Colonic mucosa (tissue), 4 donors: ENCODE measurements at regions not wholly inside any gene's neighbourhood (a gene's known extent, or its start where the extent isn't known, plus 50 kb on each side); places are given as distances from the start of the nearest gene placed in this dataset.

Experiments
- DNase-seq: peaks from one replicate; pipeline ENCODE4 v3.0.0-alpha.2; 2020
- H3K27ac ChIP-seq: fragments of 200-600 bp; one replicate; pipeline ENCODE4 v1.8.0; 2021
- H3K27me3 ChIP-seq: fragments of 200-600 bp; one replicate; pipeline ENCODE4 v1.8.0; 2021
- H3K36me3 ChIP-seq: fragments of 200-600 bp; one replicate; pipeline ENCODE4 v1.8.0; 2021
- H3K4me1 ChIP-seq: fragments of 200-600 bp; one replicate; pipeline ENCODE4 v1.8.0; 2021; ENCODE audit warnings: mild to moderate bottlenecking
- H3K4me3 ChIP-seq: fragments of 200-600 bp; one replicate; pipeline ENCODE4 v1.8.0; 2021
- H3K9ac ChIP-seq, 2 donors: one replicate each; pipeline ENCODE4 v1.7.0; 2013; ENCODE audit warnings: control low read depth in 2 of 2, low read depth in 2 of 2, low read length in 2 of 2
- H3K9me3 ChIP-seq: fragments of 200-600 bp; one replicate; pipeline ENCODE4 v1.8.0; 2021
- intact Hi-C: fragments of 100-400 bp; cut with DNase I; formaldehyde crosslinking; loops from one replicate; pipeline ENCODE4 v1.14.1; 2022
- TF ChIP-seq, protein P1 (sequence below): fragments of 200-600 bp; IDR thresholded peaks from one replicate; pipeline ENCODE4 v1.8.0; 2022; ENCODE audit warnings: antibody characterized with exemption, mild to moderate bottlenecking
- donor health status: healthy.
- donor health status: DM: no; HTN: no; CAD: no.
- donor health status: DM: no; HTN: no; CAD: no.

DNA sequence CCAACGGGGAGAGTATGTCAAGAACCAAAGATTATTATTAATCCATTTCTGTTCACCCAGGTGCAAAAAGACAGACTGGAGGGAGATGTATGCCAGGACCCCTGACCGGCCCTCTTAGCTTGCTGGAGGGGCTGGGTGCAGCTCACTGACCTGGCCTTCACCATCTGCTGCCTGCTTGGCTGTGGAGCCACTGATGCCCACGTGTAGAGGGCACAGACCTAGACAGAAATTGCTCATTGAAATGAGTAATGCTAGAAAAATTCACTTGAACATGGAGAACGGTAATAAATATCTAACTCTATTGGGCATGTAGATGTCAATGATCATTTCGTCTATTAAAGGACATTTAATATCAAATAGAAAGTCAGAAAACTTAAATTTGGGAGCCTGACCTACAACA, 58.8 kb upstream of the ERCC6L2 start:
- no peaks in the 10 kb centered on the region for H3K36me3 ChIP-seq
- no peak overlapping the region for H3K4me3 ChIP-seq
- no peaks in the 10 kb centered on the region for H3K9me3 ChIP-seq
- no peak overlapping the region for H3K27ac ChIP-seq
- no peaks in the 10 kb centered on the region for H3K27me3 ChIP-seq
- intact Hi-C loops, result no loop called here
- DNase-seq, result no peak
- H3K9ac ChIP-seq, result no peak overlapping the region
- TF ChIP-seq, protein P1, sequence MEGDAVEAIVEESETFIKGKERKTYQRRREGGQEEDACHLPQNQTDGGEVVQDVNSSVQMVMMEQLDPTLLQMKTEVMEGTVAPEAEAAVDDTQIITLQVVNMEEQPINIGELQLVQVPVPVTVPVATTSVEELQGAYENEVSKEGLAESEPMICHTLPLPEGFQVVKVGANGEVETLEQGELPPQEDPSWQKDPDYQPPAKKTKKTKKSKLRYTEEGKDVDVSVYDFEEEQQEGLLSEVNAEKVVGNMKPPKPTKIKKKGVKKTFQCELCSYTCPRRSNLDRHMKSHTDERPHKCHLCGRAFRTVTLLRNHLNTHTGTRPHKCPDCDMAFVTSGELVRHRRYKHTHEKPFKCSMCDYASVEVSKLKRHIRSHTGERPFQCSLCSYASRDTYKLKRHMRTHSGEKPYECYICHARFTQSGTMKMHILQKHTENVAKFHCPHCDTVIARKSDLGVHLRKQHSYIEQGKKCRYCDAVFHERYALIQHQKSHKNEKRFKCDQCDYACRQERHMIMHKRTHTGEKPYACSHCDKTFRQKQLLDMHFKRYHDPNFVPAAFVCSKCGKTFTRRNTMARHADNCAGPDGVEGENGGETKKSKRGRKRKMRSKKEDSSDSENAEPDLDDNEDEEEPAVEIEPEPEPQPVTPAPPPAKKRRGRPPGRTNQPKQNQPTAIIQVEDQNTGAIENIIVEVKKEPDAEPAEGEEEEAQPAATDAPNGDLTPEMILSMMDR, result no peak
- no peaks in the 10 kb centered on the region for H3K4me1 ChIP-seq

DNA sequence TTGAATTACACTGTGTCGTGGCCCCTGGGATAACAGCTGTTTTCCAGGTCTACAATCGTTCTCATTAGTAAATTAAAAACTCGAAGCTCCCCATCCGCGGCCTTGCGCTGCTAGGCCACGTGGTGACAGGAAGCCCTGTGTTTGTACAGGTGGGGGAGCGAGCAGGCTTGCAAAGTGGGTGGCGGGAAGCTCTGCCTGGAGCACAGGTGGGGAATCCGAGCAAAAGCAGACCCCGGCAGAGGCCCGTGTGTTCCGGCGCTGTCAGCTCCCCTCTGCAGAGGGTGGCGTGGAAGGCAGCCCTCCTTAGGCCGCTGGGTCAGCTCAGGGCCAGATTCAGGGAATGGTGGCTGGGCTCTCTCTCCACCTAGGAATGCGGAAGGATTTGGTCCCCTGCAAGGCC, 59.5 kb upstream of the ERCC6L2 start:
- no peaks in the 10 kb centered on the region for H3K27me3 ChIP-seq

DNA sequence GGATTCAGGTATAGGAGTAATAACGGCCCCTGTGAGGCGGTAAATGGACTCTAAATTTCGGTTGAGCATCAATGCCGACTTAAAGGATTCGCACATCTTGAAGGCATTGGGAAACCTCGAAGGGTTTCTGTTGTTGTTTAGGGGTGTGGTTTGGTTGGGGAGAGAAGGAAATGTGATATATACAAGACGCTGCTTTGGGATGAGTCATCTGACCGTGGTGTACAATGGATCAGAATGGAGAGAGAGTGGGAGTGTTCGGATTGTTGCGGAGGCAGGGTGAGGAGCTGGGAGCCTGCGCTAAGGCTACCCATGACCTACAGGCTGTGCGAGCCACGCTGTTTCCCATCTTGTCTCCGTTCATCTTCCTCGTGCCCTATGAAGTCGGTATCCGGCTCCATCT, 60.4 kb upstream of the ERCC6L2 start:
- Histone ChIP-seq H3K4me3 (no peak overlapping the region), H3K9me3 (no peaks in the 10 kb centered on the region), H3K4me1 (no peaks in the 10 kb centered on the region), H3K27me3 (no peaks in the 10 kb centered on the region), H3K9ac (no peak overlapping the region), H3K27ac (no peak overlapping the region), H3K36me3 (no peaks in the 10 kb centered on the region)
- intact Hi-C loops, result no loop called here
- DNase-seq, result no peak
- TF ChIP-seq, protein P1, result no peak

More for the DNA sequence above, 59.5 kb upstream of the ERCC6L2 start:
- no peaks in the 10 kb centered on the region for H3K4me1 ChIP-seq
- H3K36me3 ChIP-seq, result no peaks in the 10 kb centered on the region
- no peaks in the 10 kb centered on the region for H3K9me3 ChIP-seq
- TF ChIP-seq, protein P1, result no peak
- no peak for DNase-seq
- intact Hi-C loops, result no loop called here
- no peak overlapping the region for H3K9ac ChIP-seq
- H3K4me3 ChIP-seq, result no peak overlapping the region
- no peak overlapping the region for H3K27ac ChIP-seq

DNA sequence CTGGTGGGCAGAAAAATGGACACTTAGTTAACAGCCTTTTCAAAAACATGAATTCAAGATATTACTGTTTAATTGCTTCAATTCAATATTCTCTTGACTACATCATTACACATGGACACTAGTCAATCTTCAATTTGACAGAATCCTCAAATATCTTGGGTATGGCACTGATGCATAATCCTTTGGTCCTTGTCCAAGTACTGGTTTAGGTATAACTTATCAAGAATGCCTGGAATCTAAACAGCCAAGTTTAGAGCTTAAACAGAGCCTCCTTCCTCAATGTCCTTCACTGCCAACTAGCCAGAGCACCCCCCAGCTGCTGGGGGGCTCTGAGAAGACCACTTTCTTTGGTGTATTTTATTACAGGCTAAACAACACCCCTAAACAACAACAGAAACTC, 61.6 kb upstream of the ERCC6L2 start:
- TF ChIP-seq, protein P1, result no peak
- Histone ChIP-seq H3K4me3 (no peak overlapping the region), H3K36me3 (no peaks in the 10 kb centered on the region), H3K27me3 (no peaks in the 10 kb centered on the region), H3K9ac (no peak overlapping the region), H3K4me1 (no peaks in the 10 kb centered on the region), H3K9me3 (no peaks in the 10 kb centered on the region), H3K27ac (no peak overlapping the region)
- DNase-seq, result no peak
- intact Hi-C loops, result no loop called here

DNA sequence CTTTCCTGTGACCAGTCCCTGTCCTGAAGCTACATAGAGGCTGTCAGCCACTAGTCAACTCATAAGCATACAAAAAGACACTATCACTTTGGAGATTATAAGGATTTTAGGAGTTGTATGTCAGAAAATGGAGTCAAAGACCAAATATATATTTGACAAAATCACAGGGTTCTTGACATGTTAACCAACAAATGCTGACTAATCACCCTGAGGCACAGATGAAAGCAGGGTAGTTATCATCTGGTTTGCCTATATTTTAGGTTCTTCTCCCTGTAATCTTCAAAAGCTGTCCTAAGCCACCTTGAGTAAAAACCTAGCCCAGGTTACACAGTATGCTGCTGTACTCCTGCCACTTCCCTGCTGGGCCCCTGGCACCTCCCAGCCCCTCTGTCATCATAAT, 64.7 kb upstream of the ERCC6L2 start:
- no peaks in the 10 kb centered on the region for H3K27me3 ChIP-seq
- no peaks in the 10 kb centered on the region for H3K36me3 ChIP-seq
- intact Hi-C loops, result no loop called here
- H3K9me3 ChIP-seq, result no peaks in the 10 kb centered on the region
- TF ChIP-seq, protein P1, result no peak
- no peak for DNase-seq
- no peak overlapping the region for H3K4me3 ChIP-seq
- H3K4me1 ChIP-seq, result no peaks in the 10 kb centered on the region
- H3K9ac ChIP-seq, result no peak overlapping the region
- H3K27ac ChIP-seq, result no peak overlapping the region

DNA sequence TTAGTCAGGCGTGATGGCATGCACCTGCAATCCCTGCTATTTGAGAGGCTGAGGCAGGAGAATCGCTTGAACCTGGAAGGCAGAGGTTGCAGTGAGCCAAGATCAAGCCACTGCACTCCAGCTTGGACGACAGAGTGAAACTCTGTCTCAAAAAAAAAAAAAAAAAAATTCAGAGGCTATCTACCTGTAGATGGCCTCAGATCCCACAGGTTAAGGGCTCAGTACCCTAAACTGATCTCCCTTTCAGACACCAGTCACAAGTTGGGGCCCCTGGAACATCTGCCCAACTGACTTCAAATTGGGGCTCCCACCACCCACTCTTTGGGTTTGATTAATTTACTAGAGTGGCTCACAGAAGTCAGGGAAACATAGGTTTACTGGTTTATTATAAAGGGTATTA, 65.4 kb upstream of the ERCC6L2 start:
- no peak overlapping the region for H3K4me3 ChIP-seq
- no peak overlapping the region for H3K27ac ChIP-seq

More for the DNA sequence above, 65.4 kb upstream of the ERCC6L2 start:
- Histone ChIP-seq H3K27me3 (no peaks in the 10 kb centered on the region), H3K9me3 (no peaks in the 10 kb centered on the region), H3K36me3 (no peaks in the 10 kb centered on the region), H3K4me1 (no peaks in the 10 kb centered on the region), H3K9ac (no peak overlapping the region)
- intact Hi-C loops, result no loop called here
- TF ChIP-seq, protein P1, result no peak
- no peak for DNase-seq
